ENCODE measurements at regions not wholly inside any gene's neighbourhood (a gene's known extent, or its start where the extent isn't known, plus 50 kb on each side); places are given as distances from the start of the nearest gene placed in this dataset.
A peak's percentile ranks its signal among the peaks of the same experiment; 100 is the strongest.
"Not testable (repeated sequence)": the region's sequence is repeated elsewhere in the genome, so short reads cannot be mapped to it uniquely, and the experiment has no call there.

DNA sequence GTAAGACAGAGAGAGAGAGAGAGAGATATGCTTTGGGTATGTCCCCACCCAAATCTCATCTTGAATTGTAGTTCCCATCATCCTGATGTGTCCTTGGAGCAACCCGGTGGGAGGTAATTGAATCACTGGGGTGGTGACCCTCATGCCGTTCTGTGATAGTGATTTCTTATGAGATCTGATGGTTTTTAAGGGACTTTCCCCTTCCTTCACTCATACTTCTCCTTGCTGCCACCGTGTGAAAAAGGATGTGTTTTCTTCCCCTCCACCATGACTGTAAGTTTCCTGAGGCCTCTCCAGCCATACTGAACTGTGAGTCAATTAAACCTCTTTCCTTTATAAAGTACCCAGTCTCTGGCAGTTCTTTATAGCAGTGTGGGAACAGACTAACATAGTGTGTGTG, 60.3 kb downstream of the EOMES start:
- intact Hi-C loops (cut with DNase I): no loop called here
- peak in 2 of 42 donors; percentile 2 to 4 for DNase-seq

GRCh38 chr3:27659279-27660021, 62.7 kb downstream of the EOMES start:
- peak in 33 of 42 donors; percentile 12 to 67 (median 34) for DNase-seq
- intact Hi-C loops (cut with DNase I): no loop called here

GRCh38 chr3:27658741-27659140, 63.4 kb downstream of the EOMES start:
- intact Hi-C loops (cut with DNase I): no loop called here
- peak in 2 of 42 donors; percentile 12 to 13 for DNase-seq

- intact Hi-C loops (cut with DNase I): no loop called here
- no peak for DNase-seq
These were observed 64.3 kb downstream of the EOMES start for GRCh38 chr3:27657871-27658270.

GRCh38 chr3:27657404-27657803, 64.7 kb downstream of the EOMES start:
- peak in 1 of 42 donors; percentile 2 for DNase-seq
- intact Hi-C loops (cut with DNase I): no loop called here

GRCh38 chr3:27656790-27657189, 65.3 kb downstream of the EOMES start:
- intact Hi-C loops (cut with DNase I): no loop called here
- DNase-seq: no peak

- DNase-seq: no peak
- intact Hi-C loops (cut with DNase I): no loop called here
These were observed 66.6 kb downstream of the EOMES start for GRCh38 chr3:27655547-27655946.

GRCh38 chr3:27653803-27654558, 68.1 kb downstream of the EOMES start:
- peak in 1 of 42 donors; percentile 18 for DNase-seq
- intact Hi-C loops (cut with DNase I): no loop called here

DNA sequence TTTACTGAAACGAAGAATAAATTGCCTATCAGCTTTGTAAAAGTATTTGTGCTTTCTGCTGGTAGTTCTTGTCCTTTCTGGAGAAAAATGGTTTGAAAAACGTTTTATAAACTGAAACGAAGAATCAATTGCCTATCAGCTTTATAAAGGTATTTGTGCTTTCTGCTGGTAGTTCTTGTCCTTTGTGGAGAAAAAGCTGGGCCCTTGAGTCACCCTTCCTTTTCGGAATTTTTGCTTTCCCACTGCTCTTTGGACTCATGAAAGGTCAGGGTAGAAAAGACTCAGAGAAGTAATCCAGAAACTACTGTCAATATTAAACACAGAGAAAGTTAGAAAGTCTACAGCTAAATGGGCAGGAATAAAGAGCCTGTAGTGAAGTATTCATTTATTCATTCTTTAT, 72.8 kb downstream of the EOMES start:
- intact Hi-C loops (cut with DNase I): no loop called here
- no peak for DNase-seq

- no peak for DNase-seq
- intact Hi-C loops (cut with DNase I): no loop called here
These were observed 75.2 kb downstream of the EOMES start for GRCh38 chr3:27646896-27647295.

DNA sequence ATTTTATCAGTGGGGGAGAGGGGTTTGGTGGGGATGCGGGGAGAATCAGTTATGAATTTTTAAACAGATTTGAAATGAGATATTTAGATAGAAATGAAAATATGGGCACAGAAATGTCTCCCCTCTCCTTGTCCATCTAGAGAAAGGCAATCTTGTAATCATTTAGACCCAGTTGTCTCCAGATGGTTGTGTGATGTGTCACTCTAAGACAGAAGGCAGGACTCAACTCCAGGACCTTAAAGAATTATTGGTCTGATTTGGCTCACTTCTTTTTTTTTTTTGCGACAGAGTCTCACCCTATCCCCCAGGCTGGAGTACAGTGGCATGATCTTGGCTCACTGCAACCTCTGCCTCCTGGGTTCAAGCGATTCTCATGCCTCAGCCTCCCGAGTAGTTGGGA, 77.2 kb downstream of the EOMES start:
- intact Hi-C loops (cut with DNase I): no loop called here
- DNase-seq: no peak

- peak in 1 of 42 donors; percentile 13 for DNase-seq
- intact Hi-C loops (cut with DNase I): no loop called here
These were observed 78.8 kb downstream of the EOMES start for GRCh38 chr3:27643355-27643754.

GRCh38 chr3:27642796-27643195, 79.3 kb downstream of the EOMES start:
- intact Hi-C loops (cut with DNase I): no loop called here
- DNase-seq: no peak

DNA sequence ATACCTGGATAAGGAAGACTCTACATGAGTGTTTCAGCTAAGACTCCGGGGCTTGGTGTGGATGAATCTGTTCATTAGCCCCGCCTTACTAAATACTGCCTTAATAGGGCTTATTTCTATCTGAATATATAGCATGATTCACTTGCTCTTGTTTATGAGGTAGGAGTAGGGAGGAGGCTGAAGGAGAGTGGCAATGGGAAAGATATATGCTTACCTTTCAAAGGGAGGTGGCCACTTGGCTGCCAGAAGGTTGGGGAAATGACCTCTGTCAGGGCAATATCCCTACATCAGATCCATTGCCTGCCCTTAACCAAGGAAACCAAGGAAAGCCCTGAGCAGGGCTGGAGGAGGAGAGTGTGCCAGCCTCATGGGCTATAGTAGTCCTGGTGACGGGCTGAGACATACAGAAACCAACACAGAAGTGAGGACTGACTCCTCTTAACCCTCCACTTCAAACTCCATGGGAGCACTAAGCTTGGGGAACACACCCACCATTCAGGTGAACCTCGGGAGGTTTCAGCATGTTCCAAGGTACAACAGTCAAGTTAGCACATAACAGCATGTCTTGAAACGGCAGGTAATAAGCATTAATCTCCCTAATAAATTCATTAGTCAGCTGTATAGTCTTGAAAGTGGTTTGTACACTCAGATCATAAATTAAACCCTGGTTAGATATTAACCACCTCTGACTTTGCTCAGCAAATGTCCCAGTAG, 80.1 kb downstream of the EOMES start:
- intact Hi-C loops (cut with DNase I): no loop called here

GRCh38 chr3:27641271-27641800, 80.8 kb downstream of the EOMES start:
- intact Hi-C loops (cut with DNase I): no loop called here

More for the DNA sequence above, 80.1 kb downstream of the EOMES start:
- peak in 1 of 42 donors; percentile 12 for DNase-seq

GRCh38 chr3:27639271-27639670, 82.9 kb downstream of the EOMES start:
- DNase-seq: peak in 1 of 42 donors; percentile 14
- intact Hi-C loops (cut with DNase I): no loop called here

More at GRCh38 chr3:27641271-27641800, 80.8 kb downstream of the EOMES start:
- peak in 1 of 42 donors; percentile 9 for DNase-seq

GRCh38 chr3:27638594-27638993, 83.5 kb downstream of the EOMES start:
- peak in 1 of 42 donors; percentile 7 for DNase-seq
- intact Hi-C loops (cut with DNase I): no loop called here

DNA sequence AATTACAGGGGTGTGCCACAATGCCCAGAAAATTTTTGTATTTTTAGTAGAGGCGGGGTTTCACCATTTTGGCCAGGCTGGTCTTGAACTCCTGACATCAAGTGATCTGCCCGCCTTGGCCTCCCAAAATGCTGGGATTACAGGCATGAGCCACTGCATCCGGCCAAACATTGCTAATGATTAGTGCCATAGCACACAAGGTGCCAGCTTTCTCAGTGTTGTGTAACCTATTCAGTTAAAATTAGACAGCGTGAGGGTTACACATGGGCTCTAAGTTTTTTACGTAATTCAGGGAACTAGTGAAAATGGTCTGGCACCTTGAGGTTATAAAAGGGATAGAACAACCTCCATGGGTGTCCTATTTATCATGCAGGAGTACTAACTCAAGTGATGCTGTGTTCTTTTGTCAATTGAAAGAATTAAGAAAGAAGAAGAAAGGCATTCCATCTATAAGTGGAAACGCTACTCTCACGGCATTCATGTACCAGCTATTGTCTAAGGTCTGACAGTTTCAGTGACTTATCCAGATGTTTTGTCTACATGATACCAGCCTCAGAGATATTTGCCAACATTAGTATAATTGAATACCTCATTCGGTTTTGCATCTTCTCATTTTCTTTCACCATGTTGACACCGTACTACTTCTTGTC, 84.7 kb downstream of the EOMES start:
- DNase-seq: no peak
- intact Hi-C loops (cut with DNase I): no loop called here

DNA sequence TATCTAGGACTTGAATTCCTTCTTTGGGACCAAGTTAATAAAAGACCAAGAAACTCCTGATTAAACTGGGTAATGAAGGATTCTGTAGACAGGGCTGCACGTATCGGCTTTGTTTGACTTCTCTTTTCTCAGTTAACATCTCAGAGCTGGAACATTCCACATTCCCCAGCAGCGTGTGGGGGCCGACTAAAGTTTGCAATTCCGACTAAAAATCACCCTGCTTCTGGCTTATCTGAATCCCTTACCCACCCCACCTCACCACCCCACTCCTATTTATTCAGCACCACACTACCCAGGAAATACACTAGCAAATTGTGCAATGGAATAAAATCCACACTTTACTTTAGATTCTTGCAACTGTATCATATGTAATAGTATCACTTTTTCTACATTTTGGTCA, 87.1 kb downstream of the EOMES start:
- intact Hi-C loops (cut with DNase I); DNase-seq: not testable (repeated sequence)

Data from head of caudate nucleus (tissue), 42 donors.